GM19324 (cell line): ENCODE measurements at regions not wholly inside any gene's neighbourhood (a gene's known extent, or its start where the extent isn't known, plus 50 kb on each side); places are given as distances from the start of the nearest gene placed in this dataset.

ENCODE experiments used
- ATAC-seq: cut with Tn5 transposase; IDR thresholded peaks from one replicate; pipeline ENCODE4 v1.9.1; 2021; ENCODE audit warnings: mild to moderate bottlenecking, moderate library complexity; ENCODE audit not compliant: unreplicated experiment, low FRiP score

DNA sequence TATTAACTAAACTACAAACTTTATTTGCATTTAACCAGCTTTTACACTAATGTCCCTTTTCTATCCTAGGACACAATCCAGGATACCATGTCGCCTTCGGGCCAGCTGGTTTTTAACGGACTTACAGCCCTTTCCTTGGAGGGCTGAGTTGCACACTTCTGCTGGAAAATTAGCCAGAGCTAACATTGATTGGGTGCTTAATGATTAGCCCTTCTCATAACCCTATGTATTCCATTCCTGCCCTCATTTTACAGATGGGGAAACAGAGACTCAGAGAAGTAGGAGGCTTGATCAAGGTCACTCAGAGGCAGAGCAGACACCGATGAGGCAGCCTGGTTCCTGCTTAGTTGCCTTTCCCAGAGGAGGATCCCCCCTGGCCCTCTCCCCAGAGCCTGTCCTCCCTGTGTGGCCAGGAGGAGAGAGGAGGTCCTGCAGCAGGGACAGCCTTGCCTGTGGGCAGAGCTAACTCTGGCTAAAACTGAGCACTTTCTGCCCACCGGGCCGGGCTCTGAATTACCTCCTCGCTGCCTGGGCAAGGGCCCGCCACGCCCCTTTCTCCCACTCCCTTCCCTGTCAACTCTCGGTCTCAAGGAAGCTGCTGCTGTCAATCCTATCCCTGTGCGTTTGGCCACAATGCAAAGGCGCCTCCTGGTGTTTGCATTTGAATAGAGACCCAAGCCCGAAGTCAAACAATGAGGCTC lies 59.6 kb upstream of the PAX6 start:
- no peak for ATAC-seq

DNA sequence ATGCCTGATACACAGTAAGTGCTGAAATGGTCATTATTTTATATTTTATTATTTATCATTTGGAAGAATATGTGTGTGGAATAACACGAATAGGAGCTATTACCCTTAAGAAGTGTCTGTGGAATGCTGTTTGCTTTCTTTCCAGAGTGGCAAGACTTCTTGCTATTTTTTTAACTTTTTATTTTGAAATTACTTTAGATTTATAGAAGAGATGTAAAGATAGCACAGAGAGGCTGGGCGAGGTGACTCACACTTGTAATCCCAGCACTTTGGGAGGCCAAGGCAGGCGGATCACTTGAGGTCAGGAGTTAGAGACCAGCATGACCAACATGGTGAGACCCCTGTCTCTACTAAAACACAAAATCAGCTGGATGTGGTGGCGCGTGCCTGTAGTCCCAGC lies 58.9 kb upstream of the PAX6 start:
- ATAC-seq = no peak

DNA sequence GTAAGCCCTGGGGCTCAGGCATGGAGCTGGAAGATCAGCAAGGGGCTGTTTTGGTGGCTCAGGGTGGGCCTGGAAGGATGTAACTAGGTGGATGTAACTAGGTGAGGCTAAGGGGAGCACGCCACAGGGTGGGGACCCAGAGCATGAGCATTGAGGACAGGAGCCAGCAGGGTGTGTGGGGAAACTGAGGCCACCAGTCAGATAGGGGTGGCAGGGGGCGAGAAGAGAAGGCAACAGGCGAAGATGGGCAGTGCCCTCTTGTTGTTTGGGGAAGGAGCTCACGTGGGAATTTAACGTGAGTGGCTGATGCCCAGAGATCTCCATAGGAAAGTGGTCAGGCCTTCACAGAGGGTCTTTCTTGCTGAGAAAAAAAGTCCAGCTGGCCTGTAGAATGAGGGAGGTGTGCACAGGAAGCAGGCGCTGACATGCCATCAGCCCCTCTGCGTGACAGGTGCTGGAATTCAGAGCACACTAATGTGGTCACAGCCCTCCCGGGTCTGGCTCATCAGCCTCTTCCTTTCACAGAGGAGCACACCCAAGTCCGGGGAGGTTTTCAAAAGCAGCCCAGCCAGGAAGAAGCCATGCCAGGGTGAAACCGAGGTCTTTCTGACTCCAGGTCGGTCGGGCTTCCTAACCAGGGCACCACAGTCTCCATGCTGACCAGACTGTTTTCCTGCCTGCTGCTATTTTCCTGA lies 54.6 kb upstream of the PAX6 start:
- ATAC-seq = no peak

DNA sequence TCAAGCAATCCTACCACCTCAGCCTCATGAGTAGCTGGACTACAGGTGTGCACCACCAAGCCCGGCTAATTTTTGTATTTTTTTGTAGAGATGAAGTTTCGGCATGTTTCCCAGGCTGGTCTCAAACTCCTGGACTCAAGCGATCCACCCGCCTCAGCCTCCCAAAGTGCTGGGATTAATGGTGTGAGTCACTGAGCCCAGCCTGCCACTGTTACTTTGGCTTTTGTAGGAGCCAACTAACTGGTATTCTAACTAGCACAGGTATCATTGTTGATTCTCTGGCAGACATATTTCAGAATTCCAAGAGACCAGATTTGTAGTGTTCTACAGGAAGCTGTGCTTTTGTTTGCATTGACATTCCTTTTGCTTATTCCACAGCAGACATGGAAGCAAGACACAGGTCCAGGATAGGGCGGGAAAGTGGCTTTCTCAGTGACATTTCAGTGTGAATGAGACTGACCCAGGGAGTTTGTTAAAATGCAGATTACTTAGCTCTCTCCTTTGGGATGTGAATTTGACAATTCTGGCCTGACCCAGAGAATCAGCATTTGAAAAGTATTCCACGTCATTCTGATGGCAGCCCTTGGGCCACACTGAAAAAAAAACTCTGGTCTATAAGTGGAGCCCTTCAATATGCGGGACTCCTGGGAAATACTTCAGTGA lies 52.2 kb upstream of the PAX6 start:
- ATAC-seq = no peak

DNA sequence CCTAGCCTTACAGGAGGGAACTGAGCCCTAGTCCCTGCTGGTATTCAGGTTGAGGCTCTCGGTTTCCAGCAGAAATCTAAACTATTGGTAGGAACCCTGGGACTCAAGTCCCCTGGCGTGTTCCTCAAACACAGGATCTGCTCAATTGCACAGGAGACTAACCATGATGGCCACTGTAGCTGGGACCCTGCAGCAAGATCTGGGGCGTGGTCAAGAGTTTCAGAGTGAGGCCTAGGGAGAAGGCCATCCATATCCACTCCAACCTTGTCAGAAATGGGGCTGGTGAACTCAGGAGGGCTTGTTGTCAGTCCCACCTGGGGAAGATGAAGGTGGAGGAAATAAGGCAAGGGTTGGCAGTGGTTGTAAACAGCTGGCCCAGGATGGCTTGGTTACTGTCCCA lies 49.9 kb upstream of the PAX6 start:
- no peak for ATAC-seq
